ENCODE measurements at regions not wholly inside any gene's neighbourhood (a gene's known extent, or its start where the extent isn't known, plus 50 kb on each side); places are given as distances from the start of the nearest gene placed in this dataset.

DNA sequence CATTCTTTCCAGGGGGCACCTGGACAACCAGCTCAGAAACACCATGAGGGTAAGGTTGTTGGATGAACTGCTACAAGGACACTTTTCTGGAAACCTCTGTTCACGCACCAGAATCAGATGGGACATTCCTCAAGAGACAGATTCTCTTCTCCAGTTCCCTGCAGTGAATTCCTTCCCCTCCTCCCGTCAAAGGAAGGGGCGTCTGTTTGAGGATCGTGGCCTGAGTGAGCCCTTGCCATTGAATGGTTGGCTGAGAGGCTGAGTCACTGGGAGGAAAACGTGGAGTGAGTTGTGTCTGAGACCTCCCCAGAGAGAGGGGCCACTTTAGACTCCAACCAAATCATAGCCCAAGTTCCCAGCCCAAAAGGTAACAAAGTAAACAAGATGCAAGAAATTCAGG lies 79.4 kb upstream of the ZNF507 start:
- peaks cover 0 to 5% (median 0%) of the 10 kb centered on the region in 3 donors for H3K9me3 ChIP-seq
- no peak overlapping the region for H3K27ac ChIP-seq
- peaks cover 21% of the 10 kb centered on the region for H3K27me3 ChIP-seq
- no peaks in the 10 kb centered on the region for H3K4me1 ChIP-seq
- no peaks in the 10 kb centered on the region for H3K36me3 ChIP-seq
- 20% methylated on average over 1 of the region's 5 CpGs; no CpG with 5 or more reads in 1 of the 2 donors for WGBS, 2 donors (ENCODE audit: low coverage in 1 of 2)
- TF ChIP-seq POLR2AphosphoS5 (IDR thresholded peaks at IDR 0.05) (no peak), POLR2A (IDR thresholded peaks at IDR 0.05) (no peak), CTCF (IDR thresholded peaks at IDR 0.05) (no peak), EP300 (IDR thresholded peaks at IDR 0.05) (no peak)
- no peak overlapping the region for H3K4me3 ChIP-seq
- no peak for ATAC-seq

DNA sequence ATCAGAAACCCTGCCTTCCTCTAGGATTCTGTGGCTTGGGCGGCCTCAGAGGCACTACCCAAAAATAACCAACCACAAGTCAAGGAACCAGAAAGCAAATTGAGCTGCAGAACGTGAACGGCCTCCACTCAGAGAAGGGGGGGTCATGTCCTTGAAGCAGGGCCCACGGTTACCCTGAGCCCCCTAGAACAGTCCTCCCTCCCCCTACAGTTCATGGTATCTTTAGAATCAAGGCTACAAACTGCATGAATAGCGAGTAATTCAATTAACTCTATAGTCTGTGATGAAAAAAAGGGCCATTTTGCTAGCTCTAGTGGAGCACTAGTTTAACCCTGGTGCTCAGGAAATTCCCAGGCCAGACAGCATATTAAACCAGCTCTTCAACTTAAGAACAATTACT lies 79.0 kb upstream of the ZNF507 start:
- Histone ChIP-seq H3K9me3 (peaks cover 0 to 5% (median 0%) of the 10 kb centered on the region in 3 donors), H3K27me3 (peaks cover 21% of the 10 kb centered on the region), H3K27ac (no peak overlapping the region), H3K36me3 (no peaks in the 10 kb centered on the region), H3K4me1 (no peaks in the 10 kb centered on the region), H3K4me3 (no peak overlapping the region)
- WGBS, 2 donors (ENCODE audit: low coverage in 1 of 2) = 46 to 77% methylated on average over 3 to 4 of the region's 5 CpGs
- TF ChIP-seq POLR2A (IDR thresholded peaks at IDR 0.05) (no peak), POLR2AphosphoS5 (IDR thresholded peaks at IDR 0.05) (no peak), CTCF (IDR thresholded peaks at IDR 0.05) (no peak), EP300 (IDR thresholded peaks at IDR 0.05) (no peak)
- ATAC-seq = no peak

DNA sequence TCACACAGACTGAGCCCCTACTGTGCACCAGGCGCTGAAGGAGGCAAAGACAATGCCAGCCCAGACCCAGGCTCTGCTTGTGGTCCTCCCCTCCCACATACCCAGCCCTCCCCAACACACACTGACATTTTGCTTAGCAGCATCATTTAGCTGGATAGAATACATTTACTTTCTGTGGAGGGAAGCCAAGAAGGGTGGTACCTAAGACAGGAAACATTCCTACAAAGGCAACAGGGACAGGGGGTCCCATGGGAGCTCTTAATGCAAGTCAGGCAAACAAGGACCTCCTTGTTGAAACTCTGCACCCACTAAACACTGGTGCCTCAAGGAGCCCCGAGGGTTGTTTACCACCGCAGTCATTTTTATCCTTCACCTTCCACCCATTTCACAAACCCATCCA lies 77.0 kb upstream of the ZNF507 start:
- no peaks in the 10 kb centered on the region for H3K36me3 ChIP-seq
- ATAC-seq = no peak
- H3K4me1 ChIP-seq = no peaks in the 10 kb centered on the region
- no peak overlapping the region for H3K4me3 ChIP-seq
- TF ChIP-seq EP300 (IDR thresholded peaks at IDR 0.05) (no peak), POLR2A (IDR thresholded peaks at IDR 0.05) (no peak), POLR2AphosphoS5 (IDR thresholded peaks at IDR 0.05) (no peak), CTCF (IDR thresholded peaks at IDR 0.05) (no peak)
- H3K9me3 ChIP-seq = peaks cover 0 to 5% (median 0%) of the 10 kb centered on the region in 3 donors
- no peak overlapping the region for H3K27ac ChIP-seq
- peaks cover 21% of the 10 kb centered on the region for H3K27me3 ChIP-seq
- WGBS, 2 donors (ENCODE audit: low coverage in 1 of 2) = 80 to 83% methylated on average over 2 to 3 of the region's 3 CpGs

- H3K4me1 ChIP-seq = no peaks in the 10 kb centered on the region
- H3K36me3 ChIP-seq = no peaks in the 10 kb centered on the region
- no peak for ATAC-seq
- H3K9me3 ChIP-seq = peaks cover 0 to 16% (median 0%) of the 10 kb centered on the region in 3 donors
- 0 to 17% methylated on average over 3 to 4 of the region's 5 CpGs for WGBS, 2 donors (ENCODE audit: low coverage in 1 of 2)
- TF ChIP-seq CTCF (IDR thresholded peaks at IDR 0.05) (no peak), POLR2A (IDR thresholded peaks at IDR 0.05) (no peak), POLR2AphosphoS5 (IDR thresholded peaks at IDR 0.05) (no peak), EP300 (IDR thresholded peaks at IDR 0.05) (no peak)
- H3K27ac ChIP-seq = no peak overlapping the region
- H3K27me3 ChIP-seq = peaks cover 30% of the 10 kb centered on the region
- H3K4me3 ChIP-seq = no peak overlapping the region
Measured at GRCh38 chr19:32269831-32270230, 75.6 kb upstream of the ZNF507 start.

- no peak for ATAC-seq
- Histone ChIP-seq H3K27me3 (peaks cover 20% of the 10 kb centered on the region), H3K36me3 (no peaks in the 10 kb centered on the region), H3K9me3 (peaks cover 0 to 16% (median 0%) of the 10 kb centered on the region in 3 donors), H3K4me1 (no peaks in the 10 kb centered on the region), H3K4me3 (no peak overlapping the region), H3K27ac (no peak overlapping the region)
- TF ChIP-seq POLR2AphosphoS5 (IDR thresholded peaks at IDR 0.05) (no peak), POLR2A (IDR thresholded peaks at IDR 0.05) (no peak), EP300 (IDR thresholded peaks at IDR 0.05) (no peak), CTCF (IDR thresholded peaks at IDR 0.05) (no peak)
Measured at GRCh38 chr19:32273483-32273882, 71.9 kb upstream of the ZNF507 start.

All from gastroesophageal sphincter (tissue), 4 donors.